ENCODE measurements at regions not wholly inside any gene's neighbourhood (a gene's known extent, or its start where the extent isn't known, plus 50 kb on each side); places are given as distances from the start of the nearest gene placed in this dataset.

- peak overlapping the region; percentile 57 to 68 for H3K27ac ChIP-seq
- H3K4me3 ChIP-seq: peak overlapping the region in 1 of 2 donors; percentile 27
- H3K4me1 ChIP-seq: peaks cover 0 to 4% of the 10 kb centered on the region in 2 donors
- no peaks in the 10 kb centered on the region for H3K9me3 ChIP-seq
- TF ChIP-seq CTCF (IDR thresholded peaks at IDR 0.05): no peak
- DNase-seq (ENCODE audit: low spot score in 2 of 2): no peak
- intact Hi-C loops (cut with DNase I): no loop called here
- H3K27me3 ChIP-seq: no peaks in the 10 kb centered on the region
- H3K36me3 ChIP-seq: no peaks in the 10 kb centered on the region
Observed at GRCh38 chr3:174767406-174767805, 91.7 kb upstream of the NAALADL2 start.

- no peaks in the 10 kb centered on the region for H3K36me3 ChIP-seq
- no peaks in the 10 kb centered on the region for H3K9me3 ChIP-seq
- peaks cover 0 to 4% of the 10 kb centered on the region in 2 donors for H3K4me1 ChIP-seq
- no peak for DNase-seq (ENCODE audit: low spot score in 2 of 2)
- TF ChIP-seq CTCF (IDR thresholded peaks at IDR 0.05): no peak
- peak overlapping the region in 1 of 2 donors; percentile 27 for H3K4me3 ChIP-seq
- intact Hi-C loops (cut with DNase I): no loop called here
- H3K27ac ChIP-seq: peak overlapping the region; percentile 57 to 68
- H3K27me3 ChIP-seq: no peaks in the 10 kb centered on the region
Observed at GRCh38 chr3:174767853-174768382, 91.2 kb upstream of the NAALADL2 start.

GRCh38 chr3:174769171-174769570 lies 90.0 kb upstream of the NAALADL2 start:
- Histone ChIP-seq H3K27me3 (no peaks in the 10 kb centered on the region), H3K4me3 (no peak overlapping the region), H3K4me1 (peaks cover 0 to 4% of the 10 kb centered on the region in 2 donors), H3K9me3 (no peaks in the 10 kb centered on the region), H3K27ac (no peak overlapping the region), H3K36me3 (no peaks in the 10 kb centered on the region)
- no peak for TF ChIP-seq CTCF (IDR thresholded peaks at IDR 0.05)
- DNase-seq (ENCODE audit: low spot score in 2 of 2): no peak
- intact Hi-C loops (cut with DNase I): no loop called here

GRCh38 chr3:174775603-174776002 lies 83.5 kb upstream of the NAALADL2 start:
- H3K9me3 ChIP-seq: no peaks in the 10 kb centered on the region
- H3K4me1 ChIP-seq: peaks cover 0 to 2% of the 10 kb centered on the region in 2 donors
- no peak overlapping the region for H3K27ac ChIP-seq
- no peaks in the 10 kb centered on the region for H3K27me3 ChIP-seq
- H3K4me3 ChIP-seq: no peak overlapping the region
- TF ChIP-seq CTCF (IDR thresholded peaks at IDR 0.05): no peak
- no peak for DNase-seq (ENCODE audit: low spot score in 2 of 2)
- intact Hi-C loops (cut with DNase I): no loop called here
- H3K36me3 ChIP-seq: no peaks in the 10 kb centered on the region

- TF ChIP-seq CTCF (IDR thresholded peaks at IDR 0.05): no peak
- no peaks in the 10 kb centered on the region for H3K36me3 ChIP-seq
- H3K4me1 ChIP-seq: peaks cover 0 to 2% of the 10 kb centered on the region in 2 donors
- H3K9me3 ChIP-seq: no peaks in the 10 kb centered on the region
- no peak for DNase-seq (ENCODE audit: low spot score in 2 of 2)
- H3K27ac ChIP-seq: no peak overlapping the region
- no peak overlapping the region for H3K4me3 ChIP-seq
- intact Hi-C loops (cut with DNase I): no loop called here
- H3K27me3 ChIP-seq: no peaks in the 10 kb centered on the region
Observed at GRCh38 chr3:174776123-174776522, 83.0 kb upstream of the NAALADL2 start.

- H3K27me3 ChIP-seq: no peaks in the 10 kb centered on the region
- peaks cover 0 to 2% of the 10 kb centered on the region in 2 donors for H3K4me1 ChIP-seq
- H3K27ac ChIP-seq: no peak overlapping the region
- no peaks in the 10 kb centered on the region for H3K9me3 ChIP-seq
- DNase-seq (ENCODE audit: low spot score in 2 of 2): no peak
- no peak for TF ChIP-seq CTCF (IDR thresholded peaks at IDR 0.05)
- no peak overlapping the region for H3K4me3 ChIP-seq
- intact Hi-C loops (cut with DNase I): no loop called here
- no peaks in the 10 kb centered on the region for H3K36me3 ChIP-seq
Observed at GRCh38 chr3:174776636-174777035, 82.5 kb upstream of the NAALADL2 start.
